PFSK-1 (cell line): ENCODE measurements at regions not wholly inside any gene's neighbourhood (a gene's known extent, or its start where the extent isn't known, plus 50 kb on each side); places are given as distances from the start of the nearest gene placed in this dataset.

ENCODE experiments used
- FOXP2 ChIP-seq: optimal IDR thresholded peaks from 2 replicates; pipeline ENCODE3; 2011; ENCODE audit warnings: borderline replicate concordance, control low read depth, inconsistent platforms; ENCODE audit not compliant: insufficient read depth; ENCODE audit errors: extremely low read length, extremely low read depth
- POLR2AphosphoS5 ChIP-seq: IDR thresholded peaks from 2 replicates; pipeline ENCODE4 v1.6.1; 2012; ENCODE audit warnings: low read depth, mild to moderate bottlenecking, control low read depth, low read length, moderate library complexity
- REST ChIP-seq, 2 experiments: IDR thresholded peaks; 2 replicates each; pipeline versions ENCODE4 v1.6.1 to v1.8.0; 2011 to 2012; ENCODE audit warnings: low read depth in 2 of 2, low read length in 2 of 2, control low read depth in 1 of 2, inconsistent platforms in 1 of 2, mild to moderate bottlenecking in 1 of 2, moderate library complexity in 1 of 2; ENCODE audit not compliant: insufficient read depth in 1 of 2
- SIN3A ChIP-seq: IDR thresholded peaks from 2 replicates; pipeline ENCODE4 v1.6.1; 2012; ENCODE audit warnings: mild to moderate bottlenecking, low read length, moderate library complexity, borderline replicate concordance; ENCODE audit not compliant: insufficient read depth
- TAF1 ChIP-seq: IDR thresholded peaks from 2 replicates; pipeline ENCODE4 v1.6.1; 2012; ENCODE audit warnings: low read length, control low read depth, borderline replicate concordance; ENCODE audit not compliant: insufficient read depth

- TF ChIP-seq SIN3A (no peak), TAF1 (no peak), POLR2AphosphoS5 (no peak), REST (IDR thresholded peaks at IDR 0.05; ENCODE audit: insufficient read depth in 1 of 2, low read depth in 2 of 2, low read length in 2 of 2) (no peak), FOXP2 (no peak)
Observed at GRCh38 chr4:28639747-28640146, 1779.1 kb downstream of the STIM2 start.

GRCh38 chr4:28654618-28655017 lies 1794.0 kb downstream of the STIM2 start:
- TF ChIP-seq TAF1 = no peak

GRCh38 chr4:28665306-28665705 lies 1804.7 kb downstream of the STIM2 start:
- TF ChIP-seq SIN3A (no peak), TAF1 (no peak), POLR2AphosphoS5 (no peak)

DNA sequence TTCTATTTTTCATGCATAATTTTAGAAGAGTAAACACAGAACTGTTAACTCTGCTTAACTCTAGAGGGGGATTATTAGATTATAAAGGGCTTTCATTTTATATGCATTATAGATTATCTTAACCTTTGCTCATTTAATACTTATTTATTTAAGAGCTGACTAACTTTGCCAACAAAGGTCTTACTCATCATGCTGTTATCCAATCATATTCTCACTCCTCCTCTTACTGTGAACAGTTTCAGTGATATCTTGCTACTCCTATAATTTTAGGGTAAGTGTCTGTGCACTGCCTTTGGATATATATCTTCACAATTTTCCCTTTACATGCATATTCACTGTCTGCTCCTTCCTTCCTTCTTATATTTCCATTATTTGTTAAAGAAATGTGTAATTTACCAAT lies 1814.9 kb downstream of the STIM2 start:
- TF ChIP-seq FOXP2 (no peak), SIN3A (no peak), TAF1 (no peak), POLR2AphosphoS5 (no peak), REST (IDR thresholded peaks at IDR 0.05; ENCODE audit: insufficient read depth in 1 of 2, low read depth in 2 of 2, low read length in 2 of 2) (no peak)

DNA sequence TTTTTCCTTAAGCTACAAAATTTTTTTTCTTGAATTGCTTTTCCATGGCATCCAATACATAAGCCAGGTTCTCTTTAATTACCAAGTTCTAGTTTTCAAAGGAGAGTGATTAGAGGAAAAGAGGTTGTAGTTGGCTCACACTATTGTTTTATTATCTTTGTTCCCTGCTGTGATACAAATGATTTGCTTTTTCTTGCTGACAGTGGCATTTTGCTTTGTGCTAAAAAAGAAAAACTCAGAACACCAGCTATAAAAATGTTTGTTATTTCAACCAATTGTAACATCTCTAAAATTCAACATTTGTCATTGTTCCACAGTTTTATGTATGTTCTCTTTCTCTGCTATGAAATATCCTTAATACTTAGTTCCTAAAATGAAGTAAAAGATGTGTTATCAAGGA lies 1817.2 kb downstream of the STIM2 start:
- no peak for TF ChIP-seq SIN3A
- no peak for TF ChIP-seq TAF1
- TF ChIP-seq POLR2AphosphoS5 = no peak
- no peak for TF ChIP-seq FOXP2
- no peak for TF ChIP-seq REST (IDR thresholded peaks at IDR 0.05; ENCODE audit: insufficient read depth in 1 of 2, low read depth in 2 of 2, low read length in 2 of 2)

- TF ChIP-seq FOXP2 = no peak
- TF ChIP-seq POLR2AphosphoS5 = no peak
- TF ChIP-seq TAF1 = no peak
- no peak for TF ChIP-seq REST (IDR thresholded peaks at IDR 0.05; ENCODE audit: insufficient read depth in 1 of 2, low read depth in 2 of 2, low read length in 2 of 2)
- no peak for TF ChIP-seq SIN3A
Observed at GRCh38 chr4:28682847-28683246, 1822.2 kb downstream of the STIM2 start.
